ENCODE measurements at regions not wholly inside any gene's neighbourhood (a gene's known extent, or its start where the extent isn't known, plus 50 kb on each side); places are given as distances from the start of the nearest gene placed in this dataset.

- no peak for TF ChIP-seq OSR1 (CRISPR knock-in tag; IDR thresholded peaks at IDR 0.05)
- TF ChIP-seq, protein P1, sequence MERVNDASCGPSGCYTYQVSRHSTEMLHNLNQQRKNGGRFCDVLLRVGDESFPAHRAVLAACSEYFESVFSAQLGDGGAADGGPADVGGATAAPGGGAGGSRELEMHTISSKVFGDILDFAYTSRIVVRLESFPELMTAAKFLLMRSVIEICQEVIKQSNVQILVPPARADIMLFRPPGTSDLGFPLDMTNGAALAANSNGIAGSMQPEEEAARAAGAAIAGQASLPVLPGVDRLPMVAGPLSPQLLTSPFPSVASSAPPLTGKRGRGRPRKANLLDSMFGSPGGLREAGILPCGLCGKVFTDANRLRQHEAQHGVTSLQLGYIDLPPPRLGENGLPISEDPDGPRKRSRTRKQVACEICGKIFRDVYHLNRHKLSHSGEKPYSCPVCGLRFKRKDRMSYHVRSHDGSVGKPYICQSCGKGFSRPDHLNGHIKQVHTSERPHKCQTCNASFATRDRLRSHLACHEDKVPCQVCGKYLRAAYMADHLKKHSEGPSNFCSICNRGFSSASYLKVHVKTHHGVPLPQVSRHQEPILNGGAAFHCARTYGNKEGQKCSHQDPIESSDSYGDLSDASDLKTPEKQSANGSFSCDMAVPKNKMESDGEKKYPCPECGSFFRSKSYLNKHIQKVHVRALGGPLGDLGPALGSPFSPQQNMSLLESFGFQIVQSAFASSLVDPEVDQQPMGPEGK (CRISPR knock-in tag; IDR thresholded peaks at IDR 0.05; ENCODE audit: borderline replicate concordance): no peak
- TF ChIP-seq ZC3H10 (CRISPR knock-in tag; IDR thresholded peaks at IDR 0.05): no peak
- no peak for TF ChIP-seq PPARA (CRISPR knock-in tag; IDR thresholded peaks at IDR 0.05; ENCODE audit: borderline replicate concordance)
- no peak for TF ChIP-seq RARB (CRISPR knock-in tag; IDR thresholded peaks at IDR 0.05)
- no peak for TF ChIP-seq POU6F1 (CRISPR knock-in tag; IDR thresholded peaks at IDR 0.05; ENCODE audit: borderline replicate concordance, low read depth)
- no peak for TF ChIP-seq CSDC2 (CRISPR knock-in tag; IDR thresholded peaks at IDR 0.05)
- TF ChIP-seq ZNF8 (CRISPR knock-in tag; IDR thresholded peaks at IDR 0.05): no peak
- TF ChIP-seq ZNF70 (CRISPR knock-in tag; IDR thresholded peaks at IDR 0.05): no peak
- TF ChIP-seq SNAI2 (CRISPR knock-in tag; IDR thresholded peaks at IDR 0.05): no peak
- TF ChIP-seq ZFP30 (CRISPR knock-in tag; IDR thresholded peaks at IDR 0.05): no peak
- ATAC-seq: no peak
Measured at GRCh38 chr11:122422682-122423081, 232.8 kb upstream of the UBASH3B start.

- no peak for ATAC-seq
- TF ChIP-seq ESRRG (CRISPR knock-in tag; IDR thresholded peaks at IDR 0.05) (no peak), TSHZ2 (CRISPR knock-in tag; IDR thresholded peaks at IDR 0.05) (no peak), CSRNP3 (CRISPR knock-in tag; IDR thresholded peaks at IDR 0.05) (no peak), CSDC2 (CRISPR knock-in tag; IDR thresholded peaks at IDR 0.05) (no peak), ISL1 (CRISPR knock-in tag; IDR thresholded peaks at IDR 0.05) (no peak), POU6F1 (CRISPR knock-in tag; IDR thresholded peaks at IDR 0.05; ENCODE audit: borderline replicate concordance, low read depth) (no peak), TOX (CRISPR knock-in tag; IDR thresholded peaks at IDR 0.05; ENCODE audit: borderline replicate concordance) (no peak), BACH2 (CRISPR knock-in tag; IDR thresholded peaks at IDR 0.05; ENCODE audit: borderline replicate concordance) (no peak), ZNF8 (CRISPR knock-in tag; IDR thresholded peaks at IDR 0.05) (no peak), ZFP30 (CRISPR knock-in tag; IDR thresholded peaks at IDR 0.05) (no peak), PPARA (CRISPR knock-in tag; IDR thresholded peaks at IDR 0.05; ENCODE audit: borderline replicate concordance) (no peak), RARB (CRISPR knock-in tag; IDR thresholded peaks at IDR 0.05) (no peak), ZC3H10 (CRISPR knock-in tag; IDR thresholded peaks at IDR 0.05) (no peak), OSR1 (CRISPR knock-in tag; IDR thresholded peaks at IDR 0.05) (no peak), ARNTL (CRISPR knock-in tag; IDR thresholded peaks at IDR 0.05; ENCODE audit: borderline replicate concordance, low read depth) (no peak), GLIS3 (CRISPR knock-in tag; IDR thresholded peaks at IDR 0.05) (no peak), ZFP3 (CRISPR knock-in tag; IDR thresholded peaks at IDR 0.05) (no peak), ZNF70 (CRISPR knock-in tag; IDR thresholded peaks at IDR 0.05) (no peak)
- TF ChIP-seq, protein P1 (CRISPR knock-in tag; IDR thresholded peaks at IDR 0.05; ENCODE audit: borderline replicate concordance): no peak
- TF ChIP-seq, protein P2, sequence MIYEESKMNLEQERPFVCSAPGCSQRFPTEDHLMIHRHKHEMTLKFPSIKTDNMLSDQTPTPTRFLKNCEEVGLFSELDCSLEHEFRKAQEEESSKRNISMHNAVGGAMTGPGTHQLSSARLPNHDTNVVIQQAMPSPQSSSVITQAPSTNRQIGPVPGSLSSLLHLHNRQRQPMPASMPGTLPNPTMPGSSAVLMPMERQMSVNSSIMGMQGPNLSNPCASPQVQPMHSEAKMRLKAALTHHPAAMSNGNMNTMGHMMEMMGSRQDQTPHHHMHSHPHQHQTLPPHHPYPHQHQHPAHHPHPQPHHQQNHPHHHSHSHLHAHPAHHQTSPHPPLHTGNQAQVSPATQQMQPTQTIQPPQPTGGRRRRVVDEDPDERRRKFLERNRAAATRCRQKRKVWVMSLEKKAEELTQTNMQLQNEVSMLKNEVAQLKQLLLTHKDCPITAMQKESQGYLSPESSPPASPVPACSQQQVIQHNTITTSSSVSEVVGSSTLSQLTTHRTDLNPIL (CRISPR knock-in tag; IDR thresholded peaks at IDR 0.05; ENCODE audit: low read depth): no peak
Measured at GRCh38 chr11:122421702-122422101, 233.8 kb upstream of the UBASH3B start.

All from SK-N-SH treated with all-trans-retinoic acid at 6 μM for 48 hours (cell line).